GM12878 (cell line): ENCODE measurements at regions not wholly inside any gene's neighbourhood (a gene's known extent, or its start where the extent isn't known, plus 50 kb on each side); places are given as distances from the start of the nearest gene placed in this dataset.

Experiments
- ATAC-seq: fragments of 200-7000 bp; cut with Tn5 transposase; 3 replicates; pipeline ENCODE4 v1.9.1; 2020; ENCODE audit warnings: mild to moderate bottlenecking, moderate library complexity
- BruUV-seq: library from RNA; stranded (reverse); fragments of 400-500 nt; replicated peaks from 2 replicates; lab custom pipeline; 2021; lab: Mats Ljungman, UMichigan
- CTCF ChIA-PET: fragments of 300-600 bp; sonication (Branson Sonifier 250); formaldehyde crosslinking; extraction: SDS; loops from one replicate; lab custom pipeline; 2021; ENCODE audit warnings: inconsistent platforms; lab: Yijun Ruan, JAX
- POLR2A ChIA-PET: fragments of 350-600 bp; formaldehyde crosslinking; extraction: SDS; loops from one replicate; lab custom pipeline; 2021; ENCODE audit warnings: inconsistent platforms; lab: Charles Lee
- RAD21 ChIA-PET: fragments of 300-600 bp; sonication (Branson Sonifier 250); formaldehyde crosslinking; loops from one replicate; lab custom pipeline; 2023; ENCODE audit warnings: antibody characterized with exemption; ENCODE audit not compliant: unreplicated experiment; lab: Charles Lee
- SMC1A ChIA-PET: fragments of 300-600 bp; sonication (Branson Sonifier 250); formaldehyde crosslinking; loops from one replicate; lab custom pipeline; 2023; ENCODE audit not compliant: unreplicated experiment, uncharacterized antibody; lab: Charles Lee
- DNase-seq: peaks from one replicate; pipeline ENCODE4 v3.0.0-alpha.2; 2011; ENCODE audit warnings: low read depth, low spot score
- FAIRE-seq: peaks from 3 replicates; lab custom pipeline; 2011; peaks lifted over from hg19 to GRCh38; lab: Jason Lieb, UNC
- H2AFZ ChIP-seq: 2 replicates; pipeline ENCODE4 v1.6.0; 2011; ENCODE audit warnings: low read depth, low read length, control low read depth; ENCODE audit not compliant: control insufficient read depth
- H3K27ac ChIP-seq: 2 replicates; pipeline ENCODE4 v1.5.1; 2011; ENCODE audit warnings: control low read depth; ENCODE audit not compliant: control insufficient read depth, insufficient read depth
- H3K27me3 ChIP-seq, 2 experiments: replicated peaks in 1 of 2; 2 replicates each; pipeline versions ENCODE4 v1.6.0 to v1.6.1; 2011; ENCODE audit warnings: low read length in 1 of 2; ENCODE audit not compliant: control insufficient read depth in 2 of 2, insufficient read depth in 2 of 2
- H3K36me3 ChIP-seq, 2 experiments: 2 replicates each; pipeline ENCODE4 v1.5.1; 2011; ENCODE audit warnings: low read length in 1 of 2; ENCODE audit not compliant: control insufficient read depth in 2 of 2, insufficient read depth in 2 of 2
- H3K4me1 ChIP-seq: 2 replicates; pipeline ENCODE4 v1.6.1; 2011; ENCODE audit warnings: mild to moderate bottlenecking, low read length, moderate library complexity, mixed read lengths; ENCODE audit not compliant: control insufficient read depth, insufficient read depth
- H3K4me2 ChIP-seq: 2 replicates; pipeline ENCODE4 v1.6.0; 2011; ENCODE audit warnings: control low read depth; ENCODE audit not compliant: control insufficient read depth, insufficient read depth
- H3K4me3 ChIP-seq: fragments of 200-600 bp; sonication (generic); 2 replicates; pipeline ENCODE4 v1.5.1; 2016
- H3K79me2 ChIP-seq: 2 replicates; pipeline ENCODE4 v1.6.0; 2011; ENCODE audit warnings: low read length; ENCODE audit not compliant: control insufficient read depth, insufficient read depth
- H3K9ac ChIP-seq: 2 replicates; pipeline ENCODE4 v1.8.0; 2011; ENCODE audit warnings: low read length, control low read depth, mixed read lengths; ENCODE audit not compliant: control insufficient read depth, insufficient read depth
- H3K9me3 ChIP-seq: replicated peaks from 3 replicates; pipeline ENCODE4 v1.5.1; 2011; ENCODE audit warnings: mild to moderate bottlenecking, low read length; ENCODE audit not compliant: control insufficient read depth, insufficient read depth
- H4K20me1 ChIP-seq: 2 replicates; pipeline ENCODE4 v1.6.0; 2011; ENCODE audit not compliant: control insufficient read depth, insufficient read depth
- CREB1 ChIP-seq: IDR thresholded peaks from 2 replicates; pipeline ENCODE4 v1.6.1; 2012; ENCODE audit warnings: low read depth, mild to moderate bottlenecking, inconsistent platforms
- CREM ChIP-seq: IDR thresholded peaks from 2 replicates; pipeline ENCODE4 v1.6.1; 2014; ENCODE audit warnings: antibody characterized with exemption, low read depth
- DPF2 ChIP-seq: fragments of 450-650 bp; IDR thresholded peaks from 2 replicates; pipeline ENCODE4 v1.6.1; 2017; ENCODE audit warnings: mild to moderate bottlenecking
- EGR1 ChIP-seq, 2 experiments: IDR thresholded peaks; 1 replicate in 1 of 2; 2 replicates in 1 of 2; pipeline ENCODE4 v1.6.1; 2011 to 2012; ENCODE audit warnings: low read depth in 2 of 2, low read length in 2 of 2, borderline replicate concordance in 1 of 2, mild to moderate bottlenecking in 1 of 2, moderate library complexity in 1 of 2
- FOXK2 ChIP-seq: fragments of 450-650 bp; IDR thresholded peaks from 2 replicates; pipeline ENCODE4 v1.6.1; 2017; ENCODE audit warnings: mild to moderate bottlenecking, moderate library complexity
- MTA2 ChIP-seq: fragments of 450-650 bp; IDR thresholded peaks from 2 replicates; pipeline ENCODE4 v1.6.1; 2016; ENCODE audit warnings: low read depth, mild to moderate bottlenecking, moderate library complexity
- MYB ChIP-seq: fragments of 150-350 bp; IDR thresholded peaks from 2 replicates; pipeline ENCODE4 v1.6.1; 2014; ENCODE audit warnings: mild to moderate bottlenecking, low read depth, low read length, borderline replicate concordance
- PAX5 ChIP-seq: IDR thresholded peaks from 2 replicates; pipeline ENCODE4 v1.6.1; 2011; ENCODE audit warnings: low read depth, low read length, borderline replicate concordance
- PAX8 ChIP-seq: fragments of 450-650 bp; IDR thresholded peaks from 2 replicates; pipeline ENCODE4 v1.6.1; 2017; ENCODE audit warnings: mild to moderate bottlenecking, moderate library complexity
- RCOR1 ChIP-seq: conservative IDR thresholded peaks from 2 replicates; pipeline ENCODE4 v1.6.1; 2012; ENCODE audit warnings: low read depth, low read length, improper control_type of control experiment
- TARDBP ChIP-seq: IDR thresholded peaks from 2 replicates; pipeline ENCODE4 v1.6.1; 2016; ENCODE audit warnings: borderline replicate concordance
- TCF3 ChIP-seq: IDR thresholded peaks from 2 replicates; pipeline ENCODE4 v1.6.1; 2012; ENCODE audit warnings: low read depth, mild to moderate bottlenecking, low read length, borderline replicate concordance; ENCODE audit not compliant: insufficient read depth
- WRNIP1 ChIP-seq: IDR thresholded peaks from 2 replicates; pipeline ENCODE4 v1.6.1; 2011; ENCODE audit warnings: low read depth, low read length, improper control_type of control experiment, borderline replicate concordance
- ZNF24 ChIP-seq: fragments of 450-650 bp; IDR thresholded peaks from 2 replicates; pipeline ENCODE4 v1.6.1; 2017; ENCODE audit warnings: antibody characterized with exemption, mild to moderate bottlenecking
- in situ Hi-C: fragments of 300-500 bp; cut with MboI; formaldehyde crosslinking; loops from 9 replicates; pipeline ENCODE4 v1.14.3; 2018; ENCODE audit warnings: mixed read lengths
- intact Hi-C: fragments of 100-400 bp; cut with micrococcal nuclease; formaldehyde crosslinking; loops from one replicate; pipeline ENCODE4 v1.14.2; 2022; ENCODE audit not compliant: unreplicated experiment
- TF ChIP-seq, protein P1 (sequence below), 3 experiments: IDR thresholded peaks in 2 of 3; conservative IDR thresholded peaks in 1 of 3; 2 replicates each; pipeline ENCODE4 v1.5.1; 2011; ENCODE audit warnings: low read depth in 3 of 3, low read length in 3 of 3, mild to moderate bottlenecking in 3 of 3, control low read depth in 2 of 3, moderate library complexity in 2 of 3, inconsistent platforms in 1 of 3, mixed read lengths in 1 of 3; ENCODE audit not compliant: control insufficient read depth in 2 of 3, insufficient read depth in 1 of 3; ENCODE audit errors: extremely low read depth in 1 of 3
- TF ChIP-seq, protein P2 (sequence below): fragments of 450-650 bp; formaldehyde crosslinking; IDR thresholded peaks from 2 replicates; pipeline ENCODE4 v1.4.0; 2020; ENCODE audit warnings: mild to moderate bottlenecking, moderate library complexity

DNA sequence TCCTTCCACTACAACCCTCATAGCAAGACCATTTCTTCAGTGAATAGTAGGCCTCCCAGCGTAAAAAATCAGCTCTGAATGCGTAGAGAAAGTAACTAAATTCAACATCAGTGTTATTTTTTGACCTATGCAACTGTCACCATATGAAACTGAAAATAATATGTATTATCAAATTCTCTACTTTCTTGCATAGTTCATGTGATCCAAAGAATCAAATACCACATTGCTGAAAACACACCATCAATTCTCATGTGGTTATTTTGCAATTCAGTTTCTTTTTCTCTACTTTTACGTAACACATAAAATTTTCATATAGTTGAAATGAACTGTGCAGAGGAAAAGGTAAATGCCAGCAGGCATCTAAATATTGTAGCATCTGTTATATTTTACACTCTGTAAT is 208.5 kb upstream of the SPOPL start (continued):
- TF ChIP-seq, protein P1, sequence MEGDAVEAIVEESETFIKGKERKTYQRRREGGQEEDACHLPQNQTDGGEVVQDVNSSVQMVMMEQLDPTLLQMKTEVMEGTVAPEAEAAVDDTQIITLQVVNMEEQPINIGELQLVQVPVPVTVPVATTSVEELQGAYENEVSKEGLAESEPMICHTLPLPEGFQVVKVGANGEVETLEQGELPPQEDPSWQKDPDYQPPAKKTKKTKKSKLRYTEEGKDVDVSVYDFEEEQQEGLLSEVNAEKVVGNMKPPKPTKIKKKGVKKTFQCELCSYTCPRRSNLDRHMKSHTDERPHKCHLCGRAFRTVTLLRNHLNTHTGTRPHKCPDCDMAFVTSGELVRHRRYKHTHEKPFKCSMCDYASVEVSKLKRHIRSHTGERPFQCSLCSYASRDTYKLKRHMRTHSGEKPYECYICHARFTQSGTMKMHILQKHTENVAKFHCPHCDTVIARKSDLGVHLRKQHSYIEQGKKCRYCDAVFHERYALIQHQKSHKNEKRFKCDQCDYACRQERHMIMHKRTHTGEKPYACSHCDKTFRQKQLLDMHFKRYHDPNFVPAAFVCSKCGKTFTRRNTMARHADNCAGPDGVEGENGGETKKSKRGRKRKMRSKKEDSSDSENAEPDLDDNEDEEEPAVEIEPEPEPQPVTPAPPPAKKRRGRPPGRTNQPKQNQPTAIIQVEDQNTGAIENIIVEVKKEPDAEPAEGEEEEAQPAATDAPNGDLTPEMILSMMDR (IDR thresholded peaks at IDR 0.05 in 2 of 3, conservative IDR thresholded peaks at IDR 0.05 in 1 of 3; ENCODE audit: control insufficient read depth in 2 of 3, extremely low read depth in 1 of 3, insufficient read depth in 1 of 3, low read depth in 3 of 3, low read length in 3 of 3) = no peak

DNA sequence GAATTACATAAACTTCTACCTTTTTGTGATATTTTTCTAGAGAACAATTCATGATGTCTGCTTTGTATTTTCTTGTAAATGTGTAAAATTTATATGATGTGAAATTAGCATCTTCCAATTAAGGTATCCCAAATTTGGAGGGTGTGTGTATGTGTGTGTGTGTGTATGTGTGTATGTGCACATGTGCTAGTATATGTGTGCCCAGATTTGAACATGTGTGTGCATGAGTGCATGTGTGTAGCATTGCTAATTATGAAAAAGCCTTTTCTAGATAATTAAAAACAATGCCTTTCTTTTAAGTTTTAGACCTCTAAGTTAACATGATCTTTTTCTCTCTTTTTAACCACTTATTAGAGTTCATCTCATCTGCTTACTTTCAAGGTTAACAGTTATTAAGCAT is 208.0 kb upstream of the SPOPL start:
- H3K9me3 ChIP-seq = no peaks in the 10 kb centered on the region; the same call in 2 of the 3 replicates
- H3K27me3 ChIP-seq = no peaks in the 10 kb centered on the region
- DNase-seq (no peak), ATAC-seq (no peak), FAIRE-seq (no peak)
- ChIA-PET POLR2A (no interaction called here), CTCF (interaction anchor here (1.0 kb wide), 1 partner anchor 533 kb away, joined by 3 read pairs; no protein-coding TSS in a partner anchor), SMC1A (interaction anchor here (0.7 to 1.5 kb wide), 3 partner anchors 11 to 141 kb away, joined by 3 to 4 read pairs (median 4); no protein-coding TSS in a partner anchor), RAD21 (no interaction called here)
- in situ Hi-C loops = no loop called here
- H3K4me2 ChIP-seq = no peak overlapping the region
- no peak overlapping the region for H3K4me3 ChIP-seq
- no peak overlapping the region for H2AFZ ChIP-seq
- TF ChIP-seq CREM (no peak), PAX8 (no peak), RCOR1 (no peak), ZNF24 (no peak), TCF3 (no peak), EGR1 (IDR thresholded peaks at IDR 0.05; ENCODE audit: borderline replicate concordance in 1 of 2, low read depth in 2 of 2, low read length in 2 of 2) (no peak), MTA2 (no peak), TARDBP (no peak), MYB (no peak), FOXK2 (no peak), PAX5 (no peak), CREB1 (no peak), WRNIP1 (no peak), DPF2 (no peak)
- TF ChIP-seq, protein P2, sequence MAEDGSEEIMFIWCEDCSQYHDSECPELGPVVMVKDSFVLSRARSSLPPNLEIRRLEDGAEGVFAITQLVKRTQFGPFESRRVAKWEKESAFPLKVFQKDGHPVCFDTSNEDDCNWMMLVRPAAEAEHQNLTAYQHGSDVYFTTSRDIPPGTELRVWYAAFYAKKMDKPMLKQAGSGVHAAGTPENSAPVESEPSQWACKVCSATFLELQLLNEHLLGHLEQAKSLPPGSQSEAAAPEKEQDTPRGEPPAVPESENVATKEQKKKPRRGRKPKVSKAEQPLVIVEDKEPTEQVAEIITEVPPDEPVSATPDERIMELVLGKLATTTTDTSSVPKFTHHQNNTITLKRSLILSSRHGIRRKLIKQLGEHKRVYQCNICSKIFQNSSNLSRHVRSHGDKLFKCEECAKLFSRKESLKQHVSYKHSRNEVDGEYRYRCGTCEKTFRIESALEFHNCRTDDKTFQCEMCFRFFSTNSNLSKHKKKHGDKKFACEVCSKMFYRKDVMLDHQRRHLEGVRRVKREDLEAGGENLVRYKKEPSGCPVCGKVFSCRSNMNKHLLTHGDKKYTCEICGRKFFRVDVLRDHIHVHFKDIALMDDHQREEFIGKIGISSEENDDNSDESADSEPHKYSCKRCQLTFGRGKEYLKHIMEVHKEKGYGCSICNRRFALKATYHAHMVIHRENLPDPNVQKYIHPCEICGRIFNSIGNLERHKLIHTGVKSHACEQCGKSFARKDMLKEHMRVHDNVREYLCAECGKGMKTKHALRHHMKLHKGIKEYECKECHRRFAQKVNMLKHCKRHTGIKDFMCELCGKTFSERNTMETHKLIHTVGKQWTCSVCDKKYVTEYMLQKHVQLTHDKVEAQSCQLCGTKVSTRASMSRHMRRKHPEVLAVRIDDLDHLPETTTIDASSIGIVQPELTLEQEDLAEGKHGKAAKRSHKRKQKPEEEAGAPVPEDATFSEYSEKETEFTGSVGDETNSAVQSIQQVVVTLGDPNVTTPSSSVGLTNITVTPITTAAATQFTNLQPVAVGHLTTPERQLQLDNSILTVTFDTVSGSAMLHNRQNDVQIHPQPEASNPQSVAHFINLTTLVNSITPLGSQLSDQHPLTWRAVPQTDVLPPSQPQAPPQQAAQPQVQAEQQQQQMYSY = no peak
- no peaks in the 10 kb centered on the region for H4K20me1 ChIP-seq
- peaks cover 5% of the 10 kb centered on the region for H3K4me1 ChIP-seq
- H3K36me3 ChIP-seq = no peaks in the 10 kb centered on the region
- BruUV-seq = no TSS peak
- H3K9ac ChIP-seq = no peak overlapping the region
- H3K27ac ChIP-seq = no peak overlapping the region
- H3K79me2 ChIP-seq = no peaks in the 10 kb centered on the region
- intact Hi-C loops = no loop called here
